ENCODE measurements at regions not wholly inside any gene's neighbourhood (a gene's known extent, or its start where the extent isn't known, plus 50 kb on each side); places are given as distances from the start of the nearest gene placed in this dataset.

DNA sequence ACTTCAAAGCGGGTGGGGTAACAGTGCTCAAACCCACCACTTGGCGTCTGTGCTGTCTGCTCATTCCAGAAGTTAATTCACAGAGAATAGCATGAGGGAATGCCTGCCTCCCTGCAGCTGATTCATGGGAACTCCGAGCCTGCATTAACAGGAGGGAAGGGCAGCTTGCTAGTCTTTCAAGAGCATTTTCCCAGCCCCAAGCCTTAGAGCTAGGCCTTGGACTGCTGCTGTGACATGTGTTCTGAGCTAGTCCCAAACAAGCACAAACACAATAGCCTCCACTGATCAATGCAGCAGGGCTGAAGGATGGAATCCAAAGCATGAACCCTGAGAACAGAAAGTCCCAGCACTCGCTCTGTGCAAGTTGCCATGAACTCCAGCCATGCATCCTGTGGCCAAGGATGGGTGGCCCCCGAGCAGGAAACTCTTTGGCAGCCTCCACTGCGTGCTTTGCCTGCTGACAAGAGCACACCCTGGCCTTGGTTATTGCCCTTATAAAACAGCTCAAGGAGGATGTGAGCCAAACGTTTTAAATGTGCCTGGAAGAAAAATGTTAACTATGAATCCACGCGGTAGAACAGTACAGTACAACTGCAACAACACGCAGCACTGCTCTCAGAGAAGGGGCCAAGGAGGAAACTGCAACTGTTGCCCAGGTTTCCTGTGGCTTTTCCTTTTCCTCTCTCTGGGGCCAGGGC, 653.1 kb upstream of the KLF4 start:
- in situ Hi-C loops (cut with HindIII; ENCODE audit: low sequenced_read_pairs): no loop called here

DNA sequence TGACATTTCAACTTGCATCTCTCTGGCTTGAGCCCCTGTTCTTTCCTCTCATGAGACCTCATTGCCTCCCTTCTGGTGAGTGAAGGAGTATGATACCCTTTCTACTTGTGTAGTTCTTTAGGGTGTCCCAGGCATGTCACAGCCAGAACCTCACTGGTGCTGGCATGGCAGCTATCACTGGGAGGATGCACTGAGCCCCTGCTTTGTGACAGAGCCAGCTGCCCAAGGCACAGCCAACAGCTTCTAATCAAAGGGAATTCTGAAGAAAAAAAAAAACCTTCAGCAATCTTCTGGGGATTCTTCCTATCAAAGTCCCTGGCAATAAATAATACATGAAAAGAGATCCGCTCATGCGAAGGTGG, 652.6 kb upstream of the KLF4 start:
- in situ Hi-C loops (cut with HindIII; ENCODE audit: low sequenced_read_pairs): no loop called here

DNA sequence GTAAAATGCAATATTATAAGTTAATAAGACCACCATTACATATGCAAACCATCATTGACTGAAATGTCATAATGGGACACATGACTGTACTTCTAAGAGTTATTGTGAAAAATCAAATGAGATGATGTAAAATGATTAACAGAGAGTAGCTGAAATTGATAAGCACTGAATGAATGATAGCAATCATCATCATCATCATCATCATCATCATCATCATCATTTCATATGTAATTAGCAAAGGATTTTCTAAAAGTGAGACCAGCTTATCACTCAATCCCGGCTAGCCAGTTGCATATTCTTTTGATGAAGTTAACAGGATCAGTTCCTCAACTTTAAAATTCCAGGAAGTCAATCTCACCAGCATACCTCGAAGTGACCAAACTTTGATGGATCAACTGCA, 650.3 kb upstream of the KLF4 start:
- in situ Hi-C loops (cut with HindIII; ENCODE audit: low sequenced_read_pairs): no loop called here

DNA sequence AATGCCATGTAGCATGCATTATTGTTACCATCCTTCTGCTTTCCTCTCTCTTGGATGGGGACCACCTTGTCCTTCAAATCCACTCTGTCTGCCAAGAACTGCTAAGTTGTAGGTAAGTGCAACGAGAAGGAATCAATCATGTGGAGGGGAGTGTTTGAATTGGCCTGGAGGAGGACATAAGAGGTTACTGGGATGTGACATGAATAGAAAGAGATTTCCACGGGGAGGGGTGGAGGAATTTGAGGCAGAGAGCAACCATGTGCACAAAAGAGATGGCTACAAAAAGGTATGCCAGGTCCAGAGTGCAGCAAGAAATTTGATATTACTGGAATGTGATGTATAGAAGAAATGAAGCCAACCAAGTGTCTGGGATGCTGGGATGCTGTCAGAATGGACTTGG, 648.9 kb upstream of the KLF4 start:
- in situ Hi-C loops (cut with HindIII; ENCODE audit: low sequenced_read_pairs): no loop called here

DNA sequence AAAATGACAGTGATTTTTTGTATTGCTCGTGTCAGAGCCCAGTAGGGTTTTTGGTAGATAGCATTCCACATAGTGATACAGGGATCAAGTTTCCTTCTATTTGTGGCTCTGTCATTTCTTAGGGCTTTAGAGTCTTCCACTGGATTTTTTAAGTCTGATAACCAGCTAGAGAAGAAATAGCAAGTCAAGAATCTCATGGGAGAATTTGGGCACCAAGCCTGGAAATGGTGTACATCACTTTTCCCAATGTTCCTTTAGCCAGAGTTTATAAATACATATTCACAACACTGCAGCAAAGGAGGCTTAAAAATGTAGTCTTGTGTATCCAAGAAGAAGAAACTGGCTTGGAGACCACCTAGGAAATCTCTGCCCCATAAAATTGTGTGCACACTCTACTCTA, 647.1 kb upstream of the KLF4 start:
- in situ Hi-C loops (cut with HindIII; ENCODE audit: low sequenced_read_pairs): no loop called here

DNA sequence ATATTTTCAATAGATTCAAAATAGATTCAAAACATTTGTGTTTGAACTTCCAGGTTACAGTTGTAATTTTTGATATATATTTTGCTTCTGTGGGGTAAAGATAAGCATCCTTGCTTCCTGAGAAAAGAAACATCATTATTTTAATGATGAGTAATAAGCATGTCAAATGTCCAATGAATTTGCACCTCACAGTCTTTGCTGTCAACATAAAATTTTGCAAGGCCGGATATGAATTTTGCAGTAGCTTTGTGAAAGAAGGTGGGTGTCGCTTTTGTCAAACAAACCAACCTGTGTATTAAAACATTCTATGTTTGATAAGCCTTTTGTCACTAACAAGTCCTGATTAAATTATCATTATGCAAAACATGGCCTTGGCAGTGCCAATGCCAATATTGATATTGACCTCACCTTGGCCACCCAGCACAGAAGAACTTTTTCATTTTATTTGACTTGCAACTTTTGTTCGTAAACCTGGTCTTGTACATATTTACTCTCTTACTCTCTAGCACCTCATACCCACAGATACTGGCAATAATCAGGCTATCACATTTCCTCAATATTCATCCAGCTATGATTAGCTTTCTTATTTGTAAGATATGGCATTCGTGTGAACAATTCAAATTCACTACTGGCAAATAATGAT, 645.0 kb upstream of the KLF4 start:
- in situ Hi-C loops (cut with HindIII; ENCODE audit: low sequenced_read_pairs): no loop called here

DNA sequence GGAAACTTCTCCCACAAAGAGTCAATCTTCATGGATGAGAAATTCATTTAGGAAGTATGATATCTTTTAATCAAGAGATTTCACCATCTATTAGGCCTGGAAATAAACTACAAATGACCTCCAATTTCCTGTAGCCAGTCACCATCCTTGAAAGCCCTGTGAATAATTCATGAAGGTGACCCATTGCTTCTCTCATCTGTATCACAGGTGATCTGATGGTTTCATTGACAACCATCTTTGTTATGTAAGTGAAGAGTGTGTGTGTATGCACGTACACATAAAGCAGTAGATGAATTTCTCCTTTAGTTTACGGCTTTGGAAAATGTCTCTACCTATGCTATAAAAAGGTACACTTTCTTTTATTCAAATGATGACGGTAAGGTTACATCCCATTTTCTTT, 644.1 kb upstream of the KLF4 start:
- in situ Hi-C loops (cut with HindIII; ENCODE audit: low sequenced_read_pairs): no loop called here

DNA sequence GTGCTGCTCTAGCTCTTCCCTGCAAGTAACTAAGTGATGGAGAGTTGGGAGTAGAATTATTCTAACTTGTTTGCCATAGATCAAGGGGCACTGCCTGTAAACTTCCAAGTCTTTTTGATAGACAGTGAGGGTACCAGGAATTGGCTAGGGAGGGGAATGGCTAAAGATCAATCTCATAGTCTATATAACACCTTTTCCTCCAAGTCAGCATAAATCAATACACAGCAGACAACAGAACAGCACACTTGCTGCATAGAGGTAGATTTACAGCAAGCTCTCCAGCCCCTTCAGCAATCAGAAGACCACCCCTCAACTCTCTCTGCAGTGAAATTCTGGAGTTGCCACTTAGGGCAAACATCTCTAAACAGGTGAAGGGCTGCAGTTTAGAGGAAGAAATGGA, 643.5 kb upstream of the KLF4 start:
- in situ Hi-C loops (cut with HindIII; ENCODE audit: low sequenced_read_pairs): no loop called here

DNA sequence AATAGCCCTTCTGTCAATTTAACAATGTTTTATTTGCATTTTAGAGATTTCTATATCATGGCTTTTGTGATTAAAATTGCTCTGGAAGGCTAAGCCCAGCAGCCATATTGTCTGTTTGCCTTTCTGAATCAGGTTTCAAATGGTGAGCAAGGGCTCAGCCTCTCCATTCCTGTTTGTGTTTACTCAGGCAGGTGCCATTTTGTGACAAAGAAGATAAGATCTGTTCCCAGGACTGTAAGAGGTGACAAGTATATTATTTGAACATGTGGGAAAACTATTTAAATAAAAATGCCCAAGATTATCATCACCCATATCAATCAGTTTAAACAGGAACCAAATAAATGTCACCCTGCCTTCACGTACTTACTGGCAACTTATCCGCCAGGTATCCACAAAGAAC, 641.3 kb upstream of the KLF4 start:
- in situ Hi-C loops (cut with HindIII; ENCODE audit: low sequenced_read_pairs): no loop called here

DNA sequence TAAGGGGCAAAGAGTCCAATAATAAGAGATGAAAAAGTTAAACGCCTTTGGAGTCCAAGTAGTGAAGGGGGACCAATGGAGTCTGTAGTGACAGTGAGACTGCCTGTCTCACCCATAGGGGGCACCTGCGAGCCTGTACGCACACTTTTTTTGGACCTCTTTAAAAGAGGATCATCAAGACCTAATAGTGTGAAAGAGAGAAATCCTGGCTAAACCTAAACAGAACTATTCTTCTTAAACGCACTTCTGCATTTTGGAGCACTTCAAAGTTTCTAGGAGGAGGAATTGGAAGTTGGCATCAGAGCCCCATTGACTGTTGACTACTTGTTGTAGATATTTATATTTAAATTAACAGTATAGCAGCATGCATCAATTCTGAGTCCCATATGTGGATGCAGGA, 636.1 kb upstream of the KLF4 start:
- in situ Hi-C loops (cut with HindIII; ENCODE audit: low sequenced_read_pairs): no loop called here

DNA sequence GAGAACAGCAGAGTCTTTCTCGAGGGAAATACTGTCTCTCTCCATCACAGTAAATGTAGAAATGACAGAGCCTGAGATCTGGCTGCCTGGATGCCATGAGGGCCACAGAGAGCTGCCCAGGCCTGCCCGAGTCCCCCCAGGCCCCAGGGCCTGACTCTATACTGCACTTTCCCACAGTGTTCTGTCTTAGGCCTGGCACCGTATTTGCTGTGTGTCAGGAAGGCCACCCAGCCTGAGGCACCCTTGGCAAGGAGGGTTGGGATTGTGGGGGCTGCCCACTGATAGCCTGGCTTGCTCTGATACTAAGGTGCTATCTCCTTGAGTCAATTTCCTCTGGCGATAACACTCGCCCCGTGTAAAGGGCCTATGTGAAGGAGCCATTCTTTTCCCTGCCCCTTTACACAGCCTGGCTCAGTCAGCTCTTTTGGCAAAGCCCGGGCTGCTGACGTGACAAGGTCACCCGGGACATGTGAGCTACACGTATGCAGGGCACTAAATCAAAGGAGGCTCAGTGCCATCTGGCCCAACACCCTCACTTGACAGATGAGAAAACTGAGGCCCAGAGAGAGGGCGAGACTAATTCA, 630.1 kb upstream of the KLF4 start:
- in situ Hi-C loops (cut with HindIII; ENCODE audit: low sequenced_read_pairs): no loop called here

DNA sequence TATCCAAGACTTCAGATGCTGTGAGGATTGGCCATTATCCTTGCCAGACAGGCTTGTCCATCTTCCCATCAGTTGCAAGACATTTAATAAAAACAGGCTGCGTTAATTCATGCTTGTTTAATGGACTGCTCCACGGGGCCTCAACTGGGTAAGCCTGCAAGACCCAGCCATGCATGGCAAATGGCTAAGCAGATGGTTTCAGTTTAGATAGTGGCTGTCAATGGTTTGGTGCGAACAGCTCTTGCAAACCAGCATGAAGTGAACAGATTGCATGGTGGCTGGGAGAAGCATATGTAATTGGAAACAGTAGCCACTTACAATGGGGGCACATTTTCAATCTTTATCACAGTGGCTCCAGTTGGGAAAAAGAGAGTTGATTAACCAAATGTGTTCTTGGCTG, 628.2 kb upstream of the KLF4 start:
- in situ Hi-C loops (cut with HindIII; ENCODE audit: low sequenced_read_pairs): no loop called here

DNA sequence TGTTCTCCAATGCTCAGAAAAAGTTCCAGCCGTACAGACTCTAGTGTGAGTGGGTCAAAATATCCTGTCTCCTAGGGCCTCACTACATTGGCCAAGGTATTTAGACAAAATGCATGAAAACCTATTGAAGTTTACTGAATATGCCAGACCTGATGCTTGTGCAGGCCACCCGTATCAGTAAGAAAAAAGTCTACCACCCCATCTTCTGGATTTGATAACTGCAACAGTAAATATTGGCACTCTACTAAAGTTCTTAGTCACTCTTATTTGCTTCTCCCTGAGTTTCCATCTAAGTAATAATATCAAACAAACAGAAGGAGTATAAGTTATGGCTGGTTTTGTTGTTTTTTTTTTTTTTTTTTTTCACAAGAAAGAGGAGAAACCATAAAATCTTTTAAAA, 627.7 kb upstream of the KLF4 start:
- in situ Hi-C loops (cut with HindIII; ENCODE audit: low sequenced_read_pairs): no loop called here

DNA sequence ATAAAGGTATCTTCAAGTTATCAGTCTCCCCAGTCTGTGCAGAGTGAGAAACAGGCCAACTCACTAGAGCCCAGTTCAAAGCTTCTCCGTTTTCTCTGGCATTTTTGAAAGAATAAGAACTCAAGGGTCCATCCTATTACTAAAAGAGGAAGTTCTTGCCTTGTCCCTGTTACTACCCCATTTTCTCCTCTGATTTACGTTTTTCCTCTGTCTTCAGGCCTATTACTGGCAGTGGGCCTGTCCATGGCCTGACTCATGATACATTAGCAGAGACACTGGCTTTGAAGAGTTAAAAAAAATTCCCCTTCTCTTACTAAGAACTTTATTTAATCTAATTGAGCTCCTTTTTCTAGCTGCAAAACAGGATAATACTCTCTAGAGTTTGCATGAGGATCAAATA, 624.0 kb upstream of the KLF4 start:
- in situ Hi-C loops (cut with HindIII; ENCODE audit: low sequenced_read_pairs): no loop called here

DNA sequence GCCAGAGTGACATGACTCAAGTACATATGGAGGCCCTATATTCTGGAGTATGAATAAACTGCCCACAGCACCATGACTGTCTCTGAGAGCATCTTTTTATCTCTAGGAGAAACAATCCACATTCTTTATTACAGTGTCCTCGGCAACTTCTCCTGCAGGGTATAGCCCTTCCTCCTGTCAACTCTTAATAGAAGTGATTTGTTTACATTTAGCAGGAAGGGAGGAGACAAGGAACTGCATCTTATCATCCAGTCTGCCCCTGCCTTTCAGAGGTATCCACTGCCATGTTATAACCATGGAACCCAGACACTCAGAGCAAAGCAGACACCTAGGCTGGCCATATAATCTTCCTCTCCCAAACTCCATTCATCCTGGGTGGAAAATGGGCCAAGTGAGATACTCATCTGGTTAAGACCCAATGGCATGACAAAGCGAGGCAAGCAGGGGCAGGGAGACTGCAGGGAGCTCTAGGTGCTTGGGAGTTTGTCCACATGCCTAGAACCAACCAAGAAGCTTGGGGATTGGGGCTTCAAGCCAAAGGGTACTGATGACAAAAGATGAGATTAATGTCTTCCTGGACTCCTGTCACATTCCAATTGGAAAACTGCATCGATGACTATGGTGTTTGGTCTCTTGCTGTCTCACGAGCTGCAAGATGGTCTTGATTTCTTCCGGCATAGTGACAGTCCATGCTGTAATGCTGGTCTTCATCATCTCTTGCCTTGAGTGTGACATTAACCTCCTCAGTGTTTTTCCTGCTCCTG, 620.5 kb upstream of the KLF4 start:
- in situ Hi-C loops (cut with HindIII; ENCODE audit: low sequenced_read_pairs): no loop called here

DNA sequence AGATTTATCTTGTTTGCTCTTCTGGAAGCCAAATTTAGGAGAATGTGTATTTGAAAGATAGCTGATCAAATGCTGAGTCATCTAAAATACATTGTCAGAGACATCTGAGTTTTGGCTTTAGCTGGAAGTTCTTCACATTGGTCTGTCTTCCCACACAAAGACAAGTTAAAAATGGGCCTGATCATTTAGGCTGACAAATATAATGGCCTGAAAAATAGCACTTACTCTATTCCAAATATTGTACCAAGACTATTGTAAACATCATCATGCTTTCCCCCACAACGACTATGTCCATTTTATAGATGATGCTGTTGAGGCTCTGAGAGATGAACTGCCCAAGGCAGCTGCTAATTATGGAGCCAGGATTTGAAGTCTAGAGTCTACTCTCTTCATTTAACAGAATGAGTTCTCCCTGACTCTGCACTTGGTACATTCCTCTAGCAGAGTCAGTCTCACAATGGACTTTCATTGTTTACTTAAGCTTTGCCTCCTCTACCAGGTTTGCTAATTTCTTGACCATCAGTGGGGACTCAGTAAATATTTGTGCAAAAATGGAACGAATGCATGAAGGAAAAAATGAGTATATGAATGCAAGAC, 619.4 kb upstream of the KLF4 start:
- in situ Hi-C loops (cut with HindIII; ENCODE audit: low sequenced_read_pairs): no loop called here

DNA sequence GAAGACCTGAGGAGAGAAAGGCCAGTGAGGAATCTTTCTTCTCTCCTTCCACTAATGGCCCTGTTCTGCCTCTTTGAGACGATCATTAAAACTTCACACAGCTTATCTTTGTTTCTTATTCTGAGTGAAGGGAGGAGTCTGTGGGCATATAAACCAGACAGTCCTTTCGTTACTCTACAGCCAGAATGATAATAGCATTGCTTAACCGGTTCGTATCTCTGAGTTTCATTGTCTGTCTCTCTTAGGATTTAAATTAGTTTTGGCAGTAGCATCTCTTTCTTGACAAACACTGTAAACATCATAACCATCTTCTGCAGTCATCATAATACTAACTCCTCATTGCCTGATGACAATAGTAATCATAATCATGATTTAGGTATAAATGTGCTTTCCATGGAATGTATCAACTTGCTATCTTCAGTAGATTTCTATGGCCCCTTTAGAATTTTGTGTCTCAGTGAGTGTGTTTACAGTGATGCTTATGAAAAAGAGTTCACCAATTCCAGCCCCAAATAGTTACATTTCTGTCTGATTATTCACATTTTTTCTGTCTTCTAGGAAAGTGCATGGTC, 618.8 kb upstream of the KLF4 start:
- in situ Hi-C loops (cut with HindIII; ENCODE audit: low sequenced_read_pairs): no loop called here

DNA sequence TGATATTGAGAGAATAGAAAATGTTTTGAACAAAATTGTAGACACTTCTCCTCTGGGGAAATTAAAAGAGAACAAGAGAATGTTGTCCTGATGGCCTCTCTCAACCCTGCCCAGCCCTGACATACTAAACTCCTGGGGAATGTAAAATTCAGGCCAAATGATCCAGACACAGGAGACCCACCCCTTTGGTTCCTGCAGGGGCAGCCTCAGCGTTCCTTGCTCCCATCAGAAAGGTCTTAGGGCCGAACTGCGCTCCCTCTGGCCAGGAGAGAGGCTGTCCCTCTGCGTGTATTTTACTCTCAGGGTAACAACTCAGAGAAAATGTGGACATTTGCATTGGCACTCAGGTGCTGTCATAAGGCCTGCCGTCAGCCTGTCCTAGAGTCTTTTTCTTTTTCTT, 616.3 kb upstream of the KLF4 start:
- in situ Hi-C loops (cut with HindIII; ENCODE audit: low sequenced_read_pairs): no loop called here

DNA sequence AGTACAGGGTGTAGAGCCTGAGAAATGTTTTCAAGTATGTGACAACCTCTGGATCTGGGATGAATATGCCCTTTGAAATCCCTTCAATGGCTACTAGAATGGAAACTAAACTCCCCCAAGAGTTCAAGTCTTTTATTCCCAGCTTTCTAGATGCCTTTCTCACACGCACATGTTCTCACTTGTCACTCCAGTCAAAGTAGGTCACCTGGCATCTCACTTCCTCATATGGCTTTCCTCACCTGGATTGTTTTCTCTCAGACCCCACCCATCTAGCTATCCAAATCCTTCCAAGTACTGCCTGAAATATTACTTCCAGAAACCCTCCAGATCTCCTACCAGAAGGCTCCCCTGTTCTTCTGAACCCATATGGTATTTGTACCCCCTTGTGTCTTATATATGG, 615.4 kb upstream of the KLF4 start:
- in situ Hi-C loops (cut with HindIII; ENCODE audit: low sequenced_read_pairs): no loop called here

DNA sequence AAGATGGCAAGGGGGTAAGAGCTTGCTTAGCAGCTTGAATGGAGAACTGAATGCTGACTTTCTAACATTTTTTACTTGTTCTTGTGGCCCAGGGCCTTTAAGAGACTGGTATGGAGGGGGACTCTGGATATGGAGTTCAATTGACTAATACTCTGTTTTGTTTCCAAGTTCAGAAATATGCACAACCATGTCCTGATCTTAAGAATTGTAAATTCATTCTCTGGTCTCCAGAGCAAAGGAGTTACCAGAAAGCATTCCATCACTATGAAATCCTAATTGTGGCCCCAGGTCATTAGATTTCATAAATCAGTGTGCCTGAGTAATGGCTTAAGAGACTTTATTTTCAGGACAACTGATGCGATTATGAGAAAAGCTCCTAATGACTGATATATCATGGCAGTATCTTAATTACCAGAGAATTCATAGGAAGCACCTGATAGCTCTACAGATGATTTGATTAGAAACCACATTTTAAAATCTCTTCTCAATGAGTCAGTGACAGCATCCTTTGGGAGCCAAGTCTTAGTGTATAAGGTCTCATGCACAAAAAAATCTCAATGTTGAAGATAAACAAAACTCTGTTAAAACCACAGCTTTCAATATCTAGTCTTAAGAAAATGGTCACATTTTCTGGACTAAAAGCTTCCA, 613.6 kb upstream of the KLF4 start:
- in situ Hi-C loops (cut with HindIII; ENCODE audit: low sequenced_read_pairs): no loop called here

DNA sequence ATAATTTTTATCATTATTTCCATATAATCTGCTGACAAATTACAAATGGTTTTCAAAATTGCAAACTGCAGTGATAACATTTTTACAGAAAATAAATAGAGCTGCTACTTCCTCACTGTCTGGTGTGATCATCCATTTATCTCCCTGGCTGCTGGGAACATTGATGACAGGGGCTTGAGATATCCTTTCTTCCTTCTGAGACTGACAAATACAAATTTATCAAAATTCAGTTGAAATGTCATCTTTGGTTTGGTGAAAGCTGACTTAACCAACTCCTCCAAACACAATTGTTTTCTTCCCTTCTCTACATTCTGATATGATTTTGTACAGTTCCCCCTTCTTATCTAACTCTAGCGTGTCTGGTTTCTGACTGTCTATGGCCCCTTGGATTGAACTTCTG, 611.8 kb upstream of the KLF4 start:
- in situ Hi-C loops (cut with HindIII; ENCODE audit: low sequenced_read_pairs): no loop called here
